Endothelial cell of umbilical vein (primary cell): ENCODE measurements at regions not wholly inside any gene's neighbourhood (a gene's known extent, or its start where the extent isn't known, plus 50 kb on each side); places are given as distances from the start of the nearest gene placed in this dataset.

Experiments
- EZH2 ChIP-seq: IDR thresholded peaks from 2 replicates; pipeline ENCODE4 v1.6.1; 2012; ENCODE audit warnings: borderline replicate concordance, low read depth, mild to moderate bottlenecking, moderate library complexity, low read length, inconsistent platforms; ENCODE audit not compliant: severe bottlenecking
- FOS ChIP-seq: IDR thresholded peaks from 2 replicates; pipeline ENCODE4 v1.6.1; 2011; ENCODE audit warnings: mild to moderate bottlenecking, low read length, moderate library complexity, borderline replicate concordance; ENCODE audit not compliant: insufficient read depth
- GATA2 ChIP-seq: IDR thresholded peaks from 2 replicates; pipeline ENCODE4 v1.7.0; 2011; ENCODE audit warnings: low read depth, mild to moderate bottlenecking, moderate library complexity, mixed read lengths, low read length; ENCODE audit not compliant: insufficient read length, insufficient read depth
- JUN ChIP-seq: IDR thresholded peaks from 2 replicates; pipeline ENCODE4 v1.6.1; 2011; ENCODE audit warnings: borderline replicate concordance, low read depth; ENCODE audit not compliant: insufficient read length, insufficient read depth
- MYC ChIP-seq: IDR thresholded peaks from one replicate; pipeline ENCODE4 v1.6.1; 2011; ENCODE audit warnings: mild to moderate bottlenecking, low read depth, low read length
- POLR2A ChIP-seq: IDR thresholded peaks from 2 replicates; pipeline ENCODE4 v1.6.1; 2012; ENCODE audit warnings: low read depth, mild to moderate bottlenecking, control low read depth, low read length
- POLR2AphosphoS5 ChIP-seq: IDR thresholded peaks from 2 replicates; pipeline ENCODE4 v1.6.1; 2012; ENCODE audit warnings: low read depth, mild to moderate bottlenecking, control low read depth, low read length, moderate library complexity; ENCODE audit not compliant: insufficient read depth
- TF ChIP-seq, protein P1 (sequence below), 2 donors: IDR thresholded peaks; 1 replicate in 1 of 2; 2 replicates in 1 of 2; pipeline ENCODE4 v1.5.1; 2011; ENCODE audit warnings: low read length in 2 of 2, mild to moderate bottlenecking in 2 of 2, moderate library complexity in 2 of 2, control low read depth in 1 of 2, inconsistent platforms in 1 of 2, low read depth in 1 of 2; ENCODE audit not compliant: insufficient read depth in 1 of 2; ENCODE audit errors: extremely low read depth in 1 of 2
- TF ChIP-seq, protein P2 (sequence below): IDR thresholded peaks from 2 replicates; pipeline ENCODE4 v1.6.1; 2011; ENCODE audit not compliant: insufficient read depth, insufficient read length

DNA sequence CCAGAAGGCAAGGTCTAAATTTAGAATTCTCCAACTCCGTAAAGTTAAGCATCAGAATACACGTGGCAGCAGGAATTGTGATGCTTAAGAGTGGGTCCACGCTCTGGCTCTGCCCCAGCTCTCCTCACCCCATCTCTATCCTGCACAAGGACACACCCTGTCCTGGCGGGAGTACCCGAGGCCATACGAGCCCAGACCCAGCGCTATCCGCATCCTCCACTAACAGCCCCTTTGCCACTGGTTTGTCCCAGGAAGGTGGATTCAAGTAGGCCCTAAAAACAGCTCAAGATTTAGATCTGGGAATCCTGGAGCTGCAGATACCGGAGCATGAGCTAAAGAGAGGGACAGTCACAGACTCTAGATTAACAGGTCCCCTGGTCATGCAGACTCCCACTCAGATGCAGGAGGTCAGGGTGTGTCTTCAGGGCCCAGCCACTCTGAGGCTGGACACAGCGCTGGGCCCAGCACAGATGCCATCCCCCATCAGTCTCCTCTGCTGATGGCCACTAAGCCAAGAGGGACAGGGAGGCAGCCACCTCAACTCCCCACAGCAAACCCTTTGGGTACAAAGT, 393.3 kb downstream of the NPHP4 start:
- TF ChIP-seq, protein P1, sequence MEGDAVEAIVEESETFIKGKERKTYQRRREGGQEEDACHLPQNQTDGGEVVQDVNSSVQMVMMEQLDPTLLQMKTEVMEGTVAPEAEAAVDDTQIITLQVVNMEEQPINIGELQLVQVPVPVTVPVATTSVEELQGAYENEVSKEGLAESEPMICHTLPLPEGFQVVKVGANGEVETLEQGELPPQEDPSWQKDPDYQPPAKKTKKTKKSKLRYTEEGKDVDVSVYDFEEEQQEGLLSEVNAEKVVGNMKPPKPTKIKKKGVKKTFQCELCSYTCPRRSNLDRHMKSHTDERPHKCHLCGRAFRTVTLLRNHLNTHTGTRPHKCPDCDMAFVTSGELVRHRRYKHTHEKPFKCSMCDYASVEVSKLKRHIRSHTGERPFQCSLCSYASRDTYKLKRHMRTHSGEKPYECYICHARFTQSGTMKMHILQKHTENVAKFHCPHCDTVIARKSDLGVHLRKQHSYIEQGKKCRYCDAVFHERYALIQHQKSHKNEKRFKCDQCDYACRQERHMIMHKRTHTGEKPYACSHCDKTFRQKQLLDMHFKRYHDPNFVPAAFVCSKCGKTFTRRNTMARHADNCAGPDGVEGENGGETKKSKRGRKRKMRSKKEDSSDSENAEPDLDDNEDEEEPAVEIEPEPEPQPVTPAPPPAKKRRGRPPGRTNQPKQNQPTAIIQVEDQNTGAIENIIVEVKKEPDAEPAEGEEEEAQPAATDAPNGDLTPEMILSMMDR (IDR thresholded peaks at IDR 0.05; ENCODE audit: extremely low read depth in 1 of 2, insufficient read depth in 1 of 2, low read depth in 1 of 2, low read length in 2 of 2) = no peak
- TF ChIP-seq POLR2AphosphoS5 (no peak), GATA2 (no peak), EZH2 (no peak), POLR2A (no peak), JUN (no peak), MYC (no peak), FOS (no peak)
- TF ChIP-seq, protein P2, sequence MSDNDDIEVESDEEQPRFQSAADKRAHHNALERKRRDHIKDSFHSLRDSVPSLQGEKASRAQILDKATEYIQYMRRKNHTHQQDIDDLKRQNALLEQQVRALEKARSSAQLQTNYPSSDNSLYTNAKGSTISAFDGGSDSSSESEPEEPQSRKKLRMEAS = no peak
